Upper lobe of left lung (tissue), 4 donors: ENCODE measurements at regions not wholly inside any gene's neighbourhood (a gene's known extent, or its start where the extent isn't known, plus 50 kb on each side); places are given as distances from the start of the nearest gene placed in this dataset.

ENCODE experiments used
- CTCF ChIP-seq, 6 experiments: fragments of 450-650 bp in 4 of 6; fragments of 200-600 bp in 2 of 6; sonication (generic) in 2 of 6; IDR thresholded peaks; one replicate each; pipeline ENCODE4 v1.5.1; 2016 to 2019; ENCODE audit warnings: antibody characterized with exemption in 6 of 6
- POLR2A ChIP-seq, 4 donors: fragments of 450-650 bp; IDR thresholded peaks; one replicate each; pipeline ENCODE4 v1.5.1; 2016 to 2017; ENCODE audit warnings: antibody characterized with exemption in 4 of 4, mild to moderate bottlenecking in 2 of 4
- POLR2AphosphoS5 ChIP-seq, 2 donors: sonication (generic); formaldehyde crosslinking; IDR thresholded peaks; one replicate each; pipeline ENCODE4 v1.5.1; 2017; ENCODE audit warnings: antibody characterized with exemption in 2 of 2

GRCh38 chr4:30370105-30370504, 350.1 kb upstream of the PCDH7 start:
- no peak for TF ChIP-seq CTCF (IDR thresholded peaks at IDR 0.05)
- TF ChIP-seq POLR2A (IDR thresholded peaks at IDR 0.05): no peak
- no peak for TF ChIP-seq POLR2AphosphoS5 (IDR thresholded peaks at IDR 0.05)
